HepG2 (cell line): ENCODE measurements at regions not wholly inside any gene's neighbourhood (a gene's known extent, or its start where the extent isn't known, plus 50 kb on each side); places are given as distances from the start of the nearest gene placed in this dataset.

Source experiments
- ATAC-seq: fragments of 200-7000 bp; cut with Tn5 transposase; 3 replicates; pipeline ENCODE4 v1.9.1; 2020; ENCODE audit warnings: mild to moderate bottlenecking, moderate library complexity
- BruUV-seq: library from RNA; stranded (reverse); fragments of 400-500 nt; replicated peaks from 2 replicates; lab custom pipeline; 2021; lab: Mats Ljungman, UMichigan
- CTCF ChIA-PET: fragments of 300-600 bp; formaldehyde crosslinking; extraction: SDS; loops from one replicate; lab custom pipeline; 2021; ENCODE audit warnings: low total read pairs, inconsistent platforms, low intra/inter-chr PET ratio; lab: Yijun Ruan, JAX
- POLR2A ChIA-PET: fragments of 350-600 bp; sonication (Branson Sonifier 250); formaldehyde crosslinking; loops from one replicate; lab custom pipeline; 2020; ENCODE audit warnings: antibody characterized with exemption, inconsistent platforms; lab: Yijun Ruan, JAX
- DNase-seq: peaks from one replicate; pipeline ENCODE4 v3.0.0-alpha.2; 2015; ENCODE audit warnings: low spot score
- FAIRE-seq: peaks from 3 replicates; lab custom pipeline; 2011; peaks lifted over from hg19 to GRCh38; lab: Jason Lieb, UNC
- H2AFZ ChIP-seq: one replicate; pipeline ENCODE4 v1.6.1; 2011; ENCODE audit warnings: low read length, inconsistent platforms
- H3K27ac ChIP-seq: fragments of 300-600 bp; 3 replicates; pipeline ENCODE4 v1.8.0; 2011; ENCODE audit warnings: mixed run types, mild to moderate bottlenecking, mixed read lengths, low read length, inconsistent platforms; ENCODE audit not compliant: insufficient read depth; ENCODE audit errors: extremely low read length
- H3K27me3 ChIP-seq, 2 experiments: fragments of 200-600 bp in 1 of 2; 2 replicates in 1 of 2; 3 replicates in 1 of 2; pipeline versions ENCODE4 v1.6.0 to v1.8.0; 2011; ENCODE audit warnings: low read length in 2 of 2, mild to moderate bottlenecking in 2 of 2, moderate library complexity in 2 of 2, inconsistent platforms in 1 of 2; ENCODE audit not compliant: insufficient read depth in 2 of 2, control insufficient read depth in 1 of 2
- H3K36me3 ChIP-seq, 2 experiments: fragments of 200-600 bp in 1 of 2; replicated peaks in 1 of 2; 2 replicates in 1 of 2; 3 replicates in 1 of 2; pipeline versions ENCODE4 v1.5.1 to v1.8.0; 2011; ENCODE audit warnings: low read length in 2 of 2, inconsistent platforms in 1 of 2; ENCODE audit not compliant: insufficient read depth in 2 of 2, control insufficient read depth in 1 of 2
- H3K4me1 ChIP-seq: 2 replicates; pipeline ENCODE4 v1.5.1; 2012; ENCODE audit warnings: low read length, inconsistent platforms; ENCODE audit not compliant: insufficient read depth
- H3K4me2 ChIP-seq: 2 replicates; pipeline ENCODE4 v1.6.0; 2011; ENCODE audit warnings: low read depth, low read length, inconsistent platforms
- H3K4me3 ChIP-seq, 3 experiments: fragments of 200-600 bp in 1 of 3; sonication (generic), shearing (Covaris generic) in 1 of 3; replicated peaks in 1 of 3; 2 replicates each; pipeline ENCODE4 v1.5.1; 2011 to 2016; ENCODE audit warnings: low read length in 3 of 3, inconsistent platforms in 2 of 3, low read depth in 2 of 3, mild to moderate bottlenecking in 2 of 3, control low read depth in 1 of 3, mixed read lengths in 1 of 3; ENCODE audit not compliant: insufficient read depth in 1 of 3
- H3K79me2 ChIP-seq: one replicate; pipeline ENCODE4 v1.6.1; 2011; ENCODE audit warnings: low read length, inconsistent platforms; ENCODE audit not compliant: insufficient read depth
- H3K9ac ChIP-seq: 2 replicates; pipeline ENCODE4 v1.6.0; 2011; ENCODE audit warnings: mild to moderate bottlenecking, low read depth, low read length, inconsistent platforms; ENCODE audit not compliant: insufficient read depth
- H3K9me3 ChIP-seq: 2 replicates; pipeline ENCODE4 v1.5.1; 2012; ENCODE audit warnings: mild to moderate bottlenecking, low read length
- H4K20me1 ChIP-seq: 2 replicates; pipeline ENCODE4 v1.6.0; 2011; ENCODE audit warnings: inconsistent platforms, mild to moderate bottlenecking, low read length, moderate library complexity; ENCODE audit not compliant: insufficient read depth
- CTCF ChIP-seq: sonication (generic); formaldehyde crosslinking; IDR thresholded peaks from 2 replicates; pipeline ENCODE4 v1.5.0; 2020; ENCODE audit warnings: mild to moderate bottlenecking, missing genetic modification reagents, moderate library complexity
- EED ChIP-seq: sonication (generic); formaldehyde crosslinking; IDR thresholded peaks from 2 replicates; pipeline ENCODE4 v1.5.0; 2020; ENCODE audit warnings: mild to moderate bottlenecking, missing genetic modification reagents
- ETV5 ChIP-seq: IDR thresholded peaks from 2 replicates; pipeline ENCODE4 v1.6.1; 2018; ENCODE audit warnings: missing biosample characterization, missing genetic modification reagents, inconsistent platforms, borderline replicate concordance
- HCFC1 ChIP-seq: fragments of 150-350 bp; IDR thresholded peaks from 2 replicates; pipeline ENCODE4 v1.6.1; 2014; ENCODE audit warnings: low read depth, low read length
- LRRFIP1 ChIP-seq: sonication (generic); formaldehyde crosslinking; conservative IDR thresholded peaks from 2 replicates; pipeline ENCODE4 v1.4.0; 2020; ENCODE audit warnings: missing genetic modification reagents
- NR2F1 ChIP-seq, 2 experiments: fragments of 450-650 bp in 1 of 2; formaldehyde crosslinking in 1 of 2; IDR thresholded peaks; 2 replicates each; pipeline versions ENCODE4 v1.5.0 to v1.6.1; 2016 to 2020; ENCODE audit warnings: mild to moderate bottlenecking in 1 of 2, missing compliant biosample characterization in 1 of 2, missing genetic modification reagents in 1 of 2, moderate library complexity in 1 of 2
- RCOR2 ChIP-seq: IDR thresholded peaks from 2 replicates; pipeline ENCODE4 v1.6.1; 2016; ENCODE audit warnings: missing biosample characterization, missing genetic modification reagents
- ZBTB33 ChIP-seq: sonication (generic); formaldehyde crosslinking; IDR thresholded peaks from 2 replicates; pipeline ENCODE4 v1.4.0; 2020; ENCODE audit warnings: missing genetic modification reagents
- ZNF292 ChIP-seq: sonication (generic); formaldehyde crosslinking; IDR thresholded peaks from 2 replicates; pipeline ENCODE4 v1.8.1; 2022; ENCODE audit warnings: mild to moderate bottlenecking, low read depth, missing genetic modification reagents, borderline replicate concordance
- ZNF883 ChIP-seq: sonication (generic); formaldehyde crosslinking; IDR thresholded peaks from 2 replicates; pipeline ENCODE4 v1.5.1; 2020; ENCODE audit warnings: mild to moderate bottlenecking, missing genetic modification reagents; ENCODE audit errors: not compliant biosample characterization
- ZSCAN29 ChIP-seq: sonication (generic); formaldehyde crosslinking; conservative IDR thresholded peaks from 2 replicates; pipeline ENCODE4 v1.4.0; 2020; ENCODE audit warnings: mild to moderate bottlenecking, missing genetic modification reagents
- WGBS: methylation state at CpG from one replicate; pipeline ENCODE4 v1.1.6; 2017; ENCODE audit warnings: low lambda C conversion rate; 5-methylcytosine and 5-hydroxymethylcytosine counted together
- in situ Hi-C: cut with HindIII; loops from 2 replicates; pipeline ENCODE4 v1.10.0; 2017; ENCODE audit warnings: low pct_unique_long_range_greater_than_20kb; ENCODE audit not compliant: extremely low pct_ligation_motif_present
- intact Hi-C: fragments of 100-400 bp; cut with micrococcal nuclease; formaldehyde crosslinking; loops from one replicate; pipeline ENCODE4 v1.10.0; 2022; ENCODE audit not compliant: unreplicated experiment
- TF ChIP-seq, protein P1 (sequence below): sonication (generic); formaldehyde crosslinking; IDR thresholded peaks from 2 replicates; pipeline ENCODE4 v1.4.0; 2020; ENCODE audit warnings: missing genetic modification reagents
- TF ChIP-seq, protein P2 (sequence below): IDR thresholded peaks from 2 replicates; pipeline ENCODE4 v1.6.1; 2016; ENCODE audit warnings: missing compliant biosample characterization, missing genetic modification reagents, borderline replicate concordance

DNA sequence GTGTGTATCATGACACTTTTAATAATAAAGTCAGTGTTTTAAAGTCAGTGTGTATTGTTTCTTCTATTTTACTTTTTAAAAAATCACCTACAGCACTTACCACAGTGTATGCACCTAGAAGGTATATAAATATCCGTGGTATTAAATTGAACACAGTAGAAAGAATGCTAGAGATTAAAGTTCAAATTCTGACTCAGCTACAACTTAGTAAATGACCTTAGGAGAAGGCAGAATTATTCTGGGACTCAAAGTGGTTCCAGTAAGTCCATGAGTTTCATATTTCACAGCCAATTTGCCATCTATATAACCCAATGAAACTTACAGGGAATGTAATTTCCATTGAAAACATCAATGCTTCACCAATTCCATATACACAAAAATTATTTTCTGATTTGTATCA lies 52.7 kb upstream of the MAP4 start:
- ATAC-seq (no peak; the same call in 2 of the 3 replicates), DNase-seq (no peak), FAIRE-seq (peak; percentile 44)
- no peak overlapping the region for H3K9ac ChIP-seq
- no peaks in the 10 kb centered on the region for H3K9me3 ChIP-seq
- no peak overlapping the region for H2AFZ ChIP-seq
- peaks cover 4% of the 10 kb centered on the region for H4K20me1 ChIP-seq
- peak overlapping the region; percentile 34 for H3K27ac ChIP-seq
- H3K4me3 ChIP-seq, result no peak overlapping the region
- peaks cover 91% of the 10 kb centered on the region for H3K79me2 ChIP-seq
- H3K27me3 ChIP-seq, result no peaks in the 10 kb centered on the region
- POLR2A ChIA-PET, result no interaction called here
- H3K4me2 ChIP-seq, result 0 out of 2 replicates have a peak overlapping the region, but pooled peaks have one; percentile 32
- CTCF ChIA-PET, result no interaction called here
- peaks cover 0 to 18% of the 10 kb centered on the region in 2 experiments; a peak in 4 of 5 replicates for H3K36me3 ChIP-seq
- TSS peak; percentile 16 for BruUV-seq
- intact Hi-C loops (no loop called here), in situ Hi-C loops (no loop called here)
- WGBS, result 45% methylated on average over 1 of the region's 1 CpG
- H3K4me1 ChIP-seq, result peaks cover 31% of the 10 kb centered on the region
- TF ChIP-seq EED (CRISPR knock-in tag) (no peak), ZNF292 (CRISPR knock-in tag) (no peak), ZNF883 (CRISPR knock-in tag) (no peak), NR2F1 (CRISPR knock-in tag; IDR thresholded peaks at IDR 0.05) (no peak), ETV5 (CRISPR knock-in tag) (no peak), RCOR2 (CRISPR knock-in tag) (no peak), ZBTB33 (no peak), HCFC1 (no peak), CTCF (no peak), LRRFIP1 (CRISPR knock-in tag) (no peak), ZSCAN29 (no peak)
- TF ChIP-seq, protein P1, sequence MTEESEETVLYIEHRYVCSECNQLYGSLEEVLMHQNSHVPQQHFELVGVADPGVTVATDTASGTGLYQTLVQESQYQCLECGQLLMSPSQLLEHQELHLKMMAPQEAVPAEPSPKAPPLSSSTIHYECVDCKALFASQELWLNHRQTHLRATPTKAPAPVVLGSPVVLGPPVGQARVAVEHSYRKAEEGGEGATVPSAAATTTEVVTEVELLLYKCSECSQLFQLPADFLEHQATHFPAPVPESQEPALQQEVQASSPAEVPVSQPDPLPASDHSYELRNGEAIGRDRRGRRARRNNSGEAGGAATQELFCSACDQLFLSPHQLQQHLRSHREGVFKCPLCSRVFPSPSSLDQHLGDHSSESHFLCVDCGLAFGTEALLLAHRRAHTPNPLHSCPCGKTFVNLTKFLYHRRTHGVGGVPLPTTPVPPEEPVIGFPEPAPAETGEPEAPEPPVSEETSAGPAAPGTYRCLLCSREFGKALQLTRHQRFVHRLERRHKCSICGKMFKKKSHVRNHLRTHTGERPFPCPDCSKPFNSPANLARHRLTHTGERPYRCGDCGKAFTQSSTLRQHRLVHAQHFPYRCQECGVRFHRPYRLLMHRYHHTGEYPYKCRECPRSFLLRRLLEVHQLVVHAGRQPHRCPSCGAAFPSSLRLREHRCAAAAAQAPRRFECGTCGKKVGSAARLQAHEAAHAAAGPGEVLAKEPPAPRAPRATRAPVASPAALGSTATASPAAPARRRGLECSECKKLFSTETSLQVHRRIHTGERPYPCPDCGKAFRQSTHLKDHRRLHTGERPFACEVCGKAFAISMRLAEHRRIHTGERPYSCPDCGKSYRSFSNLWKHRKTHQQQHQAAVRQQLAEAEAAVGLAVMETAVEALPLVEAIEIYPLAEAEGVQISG, result no peak
- TF ChIP-seq, protein P2, sequence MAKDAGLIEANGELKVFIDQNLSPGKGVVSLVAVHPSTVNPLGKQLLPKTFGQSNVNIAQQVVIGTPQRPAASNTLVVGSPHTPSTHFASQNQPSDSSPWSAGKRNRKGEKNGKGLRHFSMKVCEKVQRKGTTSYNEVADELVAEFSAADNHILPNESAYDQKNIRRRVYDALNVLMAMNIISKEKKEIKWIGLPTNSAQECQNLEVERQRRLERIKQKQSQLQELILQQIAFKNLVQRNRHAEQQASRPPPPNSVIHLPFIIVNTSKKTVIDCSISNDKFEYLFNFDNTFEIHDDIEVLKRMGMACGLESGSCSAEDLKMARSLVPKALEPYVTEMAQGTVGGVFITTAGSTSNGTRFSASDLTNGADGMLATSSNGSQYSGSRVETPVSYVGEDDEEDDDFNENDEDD, result no peak
